HG03439 (cell line): ENCODE measurements at regions not wholly inside any gene's neighbourhood (a gene's known extent, or its start where the extent isn't known, plus 50 kb on each side); places are given as distances from the start of the nearest gene placed in this dataset.
"Not testable (repeated sequence)": the region's sequence is repeated elsewhere in the genome, so short reads cannot be mapped to it uniquely, and the experiment has no call there.

ENCODE experiments used
- ATAC-seq: cut with Tn5 transposase; IDR thresholded peaks from one replicate; pipeline ENCODE4 v1.9.1; 2021; ENCODE audit warnings: mild to moderate bottlenecking, moderate library complexity; ENCODE audit not compliant: unreplicated experiment

GRCh38 chr7:114084472-114085312, 165.9 kb upstream of the PPP1R3A start:
- no peak for ATAC-seq

GRCh38 chr7:114084002-114084471, 165.2 kb upstream of the PPP1R3A start:
- no peak for ATAC-seq

GRCh38 chr7:114083166-114084001, 164.6 kb upstream of the PPP1R3A start:
- no peak for ATAC-seq

- ATAC-seq: no peak
These were observed 163.9 kb upstream of the PPP1R3A start for GRCh38 chr7:114082642-114083165.

- no peak for ATAC-seq
These were observed 163.0 kb upstream of the PPP1R3A start for GRCh38 chr7:114081606-114082425.

GRCh38 chr7:114077158-114077524, 158.3 kb upstream of the PPP1R3A start:
- not testable (repeated sequence) for ATAC-seq

- ATAC-seq: not testable (repeated sequence)
These were observed 157.8 kb upstream of the PPP1R3A start for GRCh38 chr7:114076392-114077157.

- ATAC-seq: no peak
These were observed 154.9 kb upstream of the PPP1R3A start for GRCh38 chr7:114073701-114074100.

- ATAC-seq: no peak
These were observed 151.4 kb upstream of the PPP1R3A start for GRCh38 chr7:114070246-114070645.

- no peak for ATAC-seq
These were observed 144.0 kb upstream of the PPP1R3A start for GRCh38 chr7:114062810-114063209.

GRCh38 chr7:114051871-114052331, 133.1 kb upstream of the PPP1R3A start:
- ATAC-seq: peak; percentile 69

- ATAC-seq: no peak
These were observed 131.8 kb upstream of the PPP1R3A start for GRCh38 chr7:114050571-114050970.

- ATAC-seq: peak; percentile 48
These were observed 129.8 kb upstream of the PPP1R3A start for GRCh38 chr7:114048386-114049235.

GRCh38 chr7:114047889-114048288, 129.1 kb upstream of the PPP1R3A start:
- no peak for ATAC-seq

GRCh38 chr7:114033475-114033874, 114.7 kb upstream of the PPP1R3A start:
- no peak for ATAC-seq

- peak; percentile 72 for ATAC-seq
These were observed 107.8 kb upstream of the PPP1R3A start for GRCh38 chr7:114026486-114027089.

- no peak for ATAC-seq
These were observed 102.3 kb upstream of the PPP1R3A start for GRCh38 chr7:114021135-114021534.

- no peak for ATAC-seq
These were observed 89.9 kb upstream of the PPP1R3A start for GRCh38 chr7:114008696-114009095.
